Trophoblast cell (in vitro differentiated cells and primary cell): ENCODE measurements at regions not wholly inside any gene's neighbourhood (a gene's known extent, or its start where the extent isn't known, plus 50 kb on each side); places are given as distances from the start of the nearest gene placed in this dataset.

ENCODE experiments used
- DNase-seq, 2 donors: peaks; one replicate each; pipeline ENCODE4 v3.0.0-alpha.2; 2016
- H2AFZ ChIP-seq: 2 replicates; pipeline ENCODE4 v1.6.1; 2013; ENCODE audit warnings: low read length, moderate library complexity, mild to moderate bottlenecking; ENCODE audit not compliant: insufficient read depth, poor library complexity
- H2AK5ac ChIP-seq: 2 replicates; pipeline ENCODE4 v1.6.1; 2013; ENCODE audit warnings: mild to moderate bottlenecking, low read length
- H2BK120ac ChIP-seq: 2 replicates; pipeline ENCODE4 v1.6.1; 2013; ENCODE audit warnings: low read length, mild to moderate bottlenecking, moderate library complexity; ENCODE audit not compliant: insufficient read depth, poor library complexity
- H2BK12ac ChIP-seq: 2 replicates; pipeline ENCODE4 v1.6.1; 2013; ENCODE audit warnings: mild to moderate bottlenecking, low read length, moderate library complexity
- H2BK5ac ChIP-seq: 2 replicates; pipeline ENCODE4 v1.6.1; 2013; ENCODE audit warnings: low read length, low read depth, moderate library complexity, mild to moderate bottlenecking; ENCODE audit not compliant: poor library complexity
- H3K14ac ChIP-seq: 2 replicates; pipeline ENCODE4 v1.6.1; 2013; ENCODE audit warnings: mild to moderate bottlenecking, low read length
- H3K18ac ChIP-seq: 2 replicates; pipeline ENCODE4 v1.6.1; 2013; ENCODE audit warnings: mild to moderate bottlenecking, low read length
- H3K23ac ChIP-seq: 2 replicates; pipeline ENCODE4 v1.6.1; 2013; ENCODE audit warnings: low read length
- H3K27ac ChIP-seq: 2 replicates; pipeline ENCODE4 v1.5.1; 2013; ENCODE audit warnings: low read depth, mild to moderate bottlenecking, inconsistent platforms, low read length, moderate library complexity
- H3K27me3 ChIP-seq: 2 replicates; pipeline ENCODE4 v1.6.1; 2013; ENCODE audit warnings: inconsistent platforms, mild to moderate bottlenecking, low read length, moderate library complexity; ENCODE audit not compliant: insufficient read depth
- H3K36me3 ChIP-seq, 2 experiments: 1 replicate in 1 of 2; 2 replicates in 1 of 2; pipeline ENCODE4 v1.6.1; 2013; ENCODE audit warnings: low read length in 2 of 2, mild to moderate bottlenecking in 2 of 2, moderate library complexity in 1 of 2; ENCODE audit not compliant: insufficient read depth in 2 of 2, control insufficient read depth in 1 of 2
- H3K4ac ChIP-seq: 2 replicates; pipeline ENCODE4 v1.6.1; 2013; ENCODE audit warnings: low read depth, mild to moderate bottlenecking, low read length, moderate library complexity
- H3K4me1 ChIP-seq, 2 experiments: 1 replicate in 1 of 2; 2 replicates in 1 of 2; pipeline ENCODE4 v1.6.1; 2013; ENCODE audit warnings: low read length in 2 of 2, mild to moderate bottlenecking in 2 of 2, moderate library complexity in 1 of 2; ENCODE audit not compliant: insufficient read depth in 2 of 2, control insufficient read depth in 1 of 2
- H3K4me2 ChIP-seq: 2 replicates; pipeline ENCODE4 v1.6.1; 2013; ENCODE audit warnings: inconsistent platforms, mild to moderate bottlenecking, low read length, moderate library complexity
- H3K4me3 ChIP-seq: 2 replicates; pipeline ENCODE4 v1.5.1; 2013; ENCODE audit warnings: mild to moderate bottlenecking, low read depth, low read length, inconsistent platforms
- H3K79me1 ChIP-seq: one replicate; pipeline ENCODE4 v1.6.1; 2013; ENCODE audit warnings: low read length
- H3K79me2 ChIP-seq: 2 replicates; pipeline ENCODE4 v1.6.1; 2013; ENCODE audit warnings: low read length, mild to moderate bottlenecking; ENCODE audit not compliant: control insufficient read depth, insufficient read depth, poor library complexity
- H3K9ac ChIP-seq: 2 replicates; pipeline ENCODE4 v1.6.1; 2013; ENCODE audit warnings: mild to moderate bottlenecking, low read length
- H3K9me3 ChIP-seq: 2 replicates; pipeline ENCODE4 v1.6.1; 2013; ENCODE audit warnings: low read depth, mild to moderate bottlenecking, control low read depth, inconsistent platforms, low read length; ENCODE audit not compliant: insufficient read depth
- H4K12ac ChIP-seq: 2 replicates; pipeline ENCODE4 v1.6.1; 2013; ENCODE audit warnings: low read depth, mild to moderate bottlenecking, low read length, moderate library complexity
- H4K8ac ChIP-seq: 2 replicates; pipeline ENCODE4 v1.6.1; 2013; ENCODE audit warnings: low read depth, mild to moderate bottlenecking, low read length, moderate library complexity
- H4K91ac ChIP-seq: one replicate; pipeline ENCODE4 v1.6.1; 2013; ENCODE audit warnings: low read depth, mild to moderate bottlenecking, low read length, moderate library complexity
- WGBS: extraction: QIAGEN DNeasy Blood & Tissue Kit; methylation state at CpG from one replicate; pipeline ENCODE4 v1.1.7; 2013; ENCODE audit warnings: missing lambda C conversion rate; ENCODE audit not compliant: insufficient read length, insufficient coverage; ENCODE audit errors: extremely low coverage; 5-methylcytosine and 5-hydroxymethylcytosine counted together

DNA sequence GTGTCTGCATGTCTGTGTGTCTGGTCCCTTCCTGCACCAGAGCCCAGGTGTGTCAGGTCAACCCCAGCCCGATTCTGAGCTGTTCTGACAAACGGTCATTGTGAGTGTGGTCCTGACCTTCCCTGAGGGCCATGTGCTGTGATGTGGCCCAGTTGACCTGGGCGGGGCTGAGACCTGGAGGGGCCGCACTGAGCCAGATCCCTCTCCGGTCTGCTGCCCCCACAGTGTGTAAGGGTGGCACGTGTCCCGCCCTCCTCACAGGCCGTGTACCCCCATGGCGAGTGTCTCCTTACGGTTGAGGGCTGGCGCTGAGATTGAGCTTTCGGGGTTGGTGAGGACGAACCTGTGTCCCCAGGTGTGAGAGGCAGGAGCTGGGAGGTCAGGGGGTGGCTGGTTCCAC is 136.5 kb downstream of the MRPL36 start:
- peaks cover 2% of the 10 kb centered on the region for H3K79me1 ChIP-seq
- H3K27me3 ChIP-seq: peaks cover 18% of the 10 kb centered on the region
- H2AK5ac ChIP-seq: no peak overlapping the region
- peaks cover 0 to 6% of the 10 kb centered on the region in 2 experiments for H3K4me1 ChIP-seq
- no peak overlapping the region for H2AFZ ChIP-seq
- H3K23ac ChIP-seq: no peak overlapping the region
- H3K4me3 ChIP-seq: no peak overlapping the region
- no peaks in the 10 kb centered on the region for H3K36me3 ChIP-seq
- H2BK5ac ChIP-seq: no peak overlapping the region
- no peak overlapping the region for H2BK12ac ChIP-seq
- no peak overlapping the region for H3K4me2 ChIP-seq
- no CpG with 5 or more reads among the region's 13 CpGs for WGBS
- H4K12ac ChIP-seq: no peak overlapping the region
- no peak overlapping the region for H2BK120ac ChIP-seq
- H3K4ac ChIP-seq: no peak overlapping the region
- H3K14ac ChIP-seq: no peak overlapping the region
- DNase-seq: no peak
- H3K9ac ChIP-seq: no peak overlapping the region
- no peak overlapping the region for H3K18ac ChIP-seq
- H3K79me2 ChIP-seq: no peaks in the 10 kb centered on the region
- no peaks in the 10 kb centered on the region for H3K9me3 ChIP-seq
- H3K27ac ChIP-seq: no peak overlapping the region
- no peak overlapping the region for H4K8ac ChIP-seq
- H4K91ac ChIP-seq: no peak overlapping the region

DNA sequence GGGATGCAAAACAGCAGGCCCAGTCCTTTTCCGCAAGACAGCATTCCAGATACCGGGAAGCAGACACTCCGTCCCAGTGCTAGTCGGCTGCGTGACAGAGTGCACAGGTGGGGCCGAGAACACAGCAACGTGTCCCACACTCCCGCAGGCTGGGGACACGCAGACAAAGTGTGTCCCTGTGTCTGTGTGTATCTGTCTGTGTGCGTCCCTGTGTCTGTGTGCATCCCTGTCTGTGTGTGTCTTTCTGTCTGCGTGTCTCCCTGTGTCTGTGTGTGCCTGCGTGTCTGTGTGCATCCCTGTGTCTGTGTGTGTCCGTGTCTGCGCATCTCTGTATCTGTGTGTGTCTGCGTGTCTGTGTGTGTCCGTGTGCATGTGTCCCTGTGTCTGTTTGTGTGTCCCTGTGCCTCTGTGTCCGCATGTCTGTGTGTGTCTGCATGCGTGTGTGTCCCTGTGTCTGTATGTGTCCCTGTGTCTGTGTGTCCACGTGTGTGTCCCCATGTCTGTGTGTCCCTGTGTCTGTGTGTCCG is 137.0 kb downstream of the MRPL36 start:
- no peak overlapping the region for H2BK12ac ChIP-seq
- no CpG with 5 or more reads among the region's 20 CpGs for WGBS
- no peak for DNase-seq
- H3K4me3 ChIP-seq: peak overlapping the region; percentile 4
- H3K79me1 ChIP-seq: peaks cover 2% of the 10 kb centered on the region
- H3K79me2 ChIP-seq: no peaks in the 10 kb centered on the region
- H3K18ac ChIP-seq: no peak overlapping the region
- H2BK5ac ChIP-seq: no peak overlapping the region
- no peak overlapping the region for H3K27ac ChIP-seq
- H3K4ac ChIP-seq: no peak overlapping the region
- no peak overlapping the region for H2BK120ac ChIP-seq
- H3K4me2 ChIP-seq: no peak overlapping the region
- H3K36me3 ChIP-seq: no peaks in the 10 kb centered on the region
- H3K9ac ChIP-seq: no peak overlapping the region
- no peak overlapping the region for H3K14ac ChIP-seq
- peaks cover 0 to 6% of the 10 kb centered on the region in 2 experiments for H3K4me1 ChIP-seq
- H2AFZ ChIP-seq: no peak overlapping the region
- H3K9me3 ChIP-seq: no peaks in the 10 kb centered on the region
- no peak overlapping the region for H4K8ac ChIP-seq
- peaks cover 12% of the 10 kb centered on the region for H3K27me3 ChIP-seq
- no peak overlapping the region for H4K12ac ChIP-seq
- H4K91ac ChIP-seq: no peak overlapping the region
- H2AK5ac ChIP-seq: no peak overlapping the region
- no peak overlapping the region for H3K23ac ChIP-seq

GRCh38 chr5:1661831-1662558 is 137.6 kb downstream of the MRPL36 start:
- no peaks in the 10 kb centered on the region for H3K36me3 ChIP-seq
- DNase-seq: no peak
- no peak overlapping the region for H2AFZ ChIP-seq
- no peak overlapping the region for H3K18ac ChIP-seq
- no peak overlapping the region for H2BK120ac ChIP-seq
- no peak overlapping the region for H2AK5ac ChIP-seq
- H3K9me3 ChIP-seq: peaks cover 2% of the 10 kb centered on the region
- peaks cover 11% of the 10 kb centered on the region for H3K27me3 ChIP-seq
- no peak overlapping the region for H3K27ac ChIP-seq
- no peak overlapping the region for H3K9ac ChIP-seq
- no peak overlapping the region for H4K12ac ChIP-seq
- H3K4me1 ChIP-seq: peaks cover 0 to 6% of the 10 kb centered on the region in 2 experiments
- no peak overlapping the region for H2BK5ac ChIP-seq
- H3K79me2 ChIP-seq: no peaks in the 10 kb centered on the region
- no peak overlapping the region for H3K14ac ChIP-seq
- H4K8ac ChIP-seq: no peak overlapping the region
- H4K91ac ChIP-seq: no peak overlapping the region
- no peaks in the 10 kb centered on the region for H3K79me1 ChIP-seq
- no peak overlapping the region for H2BK12ac ChIP-seq
- no peak overlapping the region for H3K4me3 ChIP-seq
- H3K23ac ChIP-seq: no peak overlapping the region
- no CpG with 5 or more reads among the region's 23 CpGs for WGBS
- H3K4me2 ChIP-seq: no peak overlapping the region
- no peak overlapping the region for H3K4ac ChIP-seq

DNA sequence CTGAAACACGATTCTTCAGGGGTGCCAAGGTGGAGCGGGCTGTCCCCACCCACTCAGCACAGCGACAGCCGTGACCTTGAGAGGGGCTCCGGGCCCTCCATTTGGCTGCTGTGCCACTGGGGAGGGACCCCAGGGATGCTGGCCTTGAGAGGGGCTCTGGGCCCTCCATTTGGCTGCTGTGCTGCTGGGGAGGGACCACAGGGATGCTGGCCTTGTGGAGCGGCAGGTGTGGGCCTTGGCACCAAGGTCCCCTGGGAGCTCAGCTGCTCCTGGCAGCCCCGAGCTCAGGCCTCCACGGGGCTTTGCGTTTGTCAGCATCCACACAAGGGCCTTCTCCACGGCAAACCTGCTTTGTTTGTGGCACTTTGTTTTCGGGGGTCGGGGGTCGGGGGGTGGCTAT is 137.6 kb upstream of the LPCAT1 start:
- no peak overlapping the region for H3K4ac ChIP-seq
- H3K9ac ChIP-seq: no peak overlapping the region
- no peak overlapping the region for H2BK12ac ChIP-seq
- H3K18ac ChIP-seq: no peak overlapping the region
- H3K27ac ChIP-seq: no peak overlapping the region
- no peak overlapping the region for H4K12ac ChIP-seq
- H3K79me1 ChIP-seq: no peaks in the 10 kb centered on the region
- no peak overlapping the region for H4K91ac ChIP-seq
- no peak overlapping the region for H3K23ac ChIP-seq
- WGBS: no CpG with 5 or more reads among the region's 13 CpGs
- H3K36me3 ChIP-seq: no peaks in the 10 kb centered on the region
- peaks cover 9% of the 10 kb centered on the region for H3K27me3 ChIP-seq
- peaks cover 2% of the 10 kb centered on the region for H3K9me3 ChIP-seq
- peaks cover 0 to 2% of the 10 kb centered on the region in 2 experiments for H3K4me1 ChIP-seq
- no peaks in the 10 kb centered on the region for H3K79me2 ChIP-seq
- H2AK5ac ChIP-seq: no peak overlapping the region
- no peak overlapping the region for H4K8ac ChIP-seq
- DNase-seq: no peak
- H3K4me3 ChIP-seq: no peak overlapping the region
- no peak overlapping the region for H3K4me2 ChIP-seq
- H2BK120ac ChIP-seq: no peak overlapping the region
- no peak overlapping the region for H2BK5ac ChIP-seq
- H3K14ac ChIP-seq: no peak overlapping the region
- no peak overlapping the region for H2AFZ ChIP-seq
